ENCODE measurements at regions not wholly inside any gene's neighbourhood (a gene's known extent, or its start where the extent isn't known, plus 50 kb on each side); places are given as distances from the start of the nearest gene placed in this dataset.

DNA sequence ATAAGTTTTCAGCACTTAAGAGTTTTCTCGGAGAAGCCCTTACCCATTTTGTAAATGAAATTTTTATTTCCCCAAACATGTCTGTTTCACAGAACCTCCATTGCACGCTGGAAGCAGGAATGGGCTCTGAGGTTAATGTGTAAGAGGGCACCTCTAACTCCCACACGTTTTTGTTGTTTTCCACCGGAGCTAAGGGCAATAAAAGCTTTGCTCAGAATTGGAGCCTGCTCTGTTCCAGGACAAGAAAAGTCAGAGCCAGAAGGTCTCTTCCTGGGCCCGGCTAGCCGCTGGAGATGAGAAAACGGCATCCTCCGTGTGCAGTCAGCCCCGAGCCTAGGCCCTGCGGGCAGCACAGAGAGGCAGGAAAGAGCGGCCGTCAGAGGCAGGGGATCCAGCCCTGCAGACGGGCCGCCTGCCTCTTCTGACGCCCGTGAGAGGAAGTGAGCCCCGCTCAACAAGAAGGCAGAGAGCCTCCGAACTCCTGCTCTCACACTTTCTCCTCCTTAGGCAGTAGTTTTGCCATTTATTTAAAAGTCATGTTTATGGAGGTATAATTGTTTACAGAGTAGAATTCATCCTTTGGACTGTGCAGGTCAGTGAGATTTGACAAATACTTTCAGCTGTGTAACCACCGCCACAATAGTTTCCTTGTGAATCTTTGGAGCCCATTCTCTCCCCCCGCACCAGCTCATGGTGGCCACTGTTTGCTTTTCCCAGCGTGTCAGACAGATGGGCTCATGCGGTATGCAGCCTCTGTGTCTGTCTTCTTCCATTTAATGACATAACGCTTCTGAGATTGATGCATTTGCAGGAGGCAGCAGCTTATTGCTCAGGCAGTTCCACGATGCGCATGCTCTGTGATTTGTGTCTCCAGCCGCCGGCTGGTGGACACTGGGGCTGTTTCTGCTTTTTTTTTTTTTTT is 117.3 kb downstream of the GALR1 start:
- TF ChIP-seq, protein P1, sequence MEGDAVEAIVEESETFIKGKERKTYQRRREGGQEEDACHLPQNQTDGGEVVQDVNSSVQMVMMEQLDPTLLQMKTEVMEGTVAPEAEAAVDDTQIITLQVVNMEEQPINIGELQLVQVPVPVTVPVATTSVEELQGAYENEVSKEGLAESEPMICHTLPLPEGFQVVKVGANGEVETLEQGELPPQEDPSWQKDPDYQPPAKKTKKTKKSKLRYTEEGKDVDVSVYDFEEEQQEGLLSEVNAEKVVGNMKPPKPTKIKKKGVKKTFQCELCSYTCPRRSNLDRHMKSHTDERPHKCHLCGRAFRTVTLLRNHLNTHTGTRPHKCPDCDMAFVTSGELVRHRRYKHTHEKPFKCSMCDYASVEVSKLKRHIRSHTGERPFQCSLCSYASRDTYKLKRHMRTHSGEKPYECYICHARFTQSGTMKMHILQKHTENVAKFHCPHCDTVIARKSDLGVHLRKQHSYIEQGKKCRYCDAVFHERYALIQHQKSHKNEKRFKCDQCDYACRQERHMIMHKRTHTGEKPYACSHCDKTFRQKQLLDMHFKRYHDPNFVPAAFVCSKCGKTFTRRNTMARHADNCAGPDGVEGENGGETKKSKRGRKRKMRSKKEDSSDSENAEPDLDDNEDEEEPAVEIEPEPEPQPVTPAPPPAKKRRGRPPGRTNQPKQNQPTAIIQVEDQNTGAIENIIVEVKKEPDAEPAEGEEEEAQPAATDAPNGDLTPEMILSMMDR (IDR thresholded peaks at IDR 0.05; ENCODE audit: low read depth, low read length) = no peak
- peak; percentile 71 for DNase-seq (ENCODE audit: low read depth, low spot score)
- in situ Hi-C loops (cut with HindIII; ENCODE audit: low sequenced_read_pairs) = no loop called here
- peak overlapping the region; percentile 14 for H3K4me3 ChIP-seq (ENCODE audit: low read depth, low read length)

DNA sequence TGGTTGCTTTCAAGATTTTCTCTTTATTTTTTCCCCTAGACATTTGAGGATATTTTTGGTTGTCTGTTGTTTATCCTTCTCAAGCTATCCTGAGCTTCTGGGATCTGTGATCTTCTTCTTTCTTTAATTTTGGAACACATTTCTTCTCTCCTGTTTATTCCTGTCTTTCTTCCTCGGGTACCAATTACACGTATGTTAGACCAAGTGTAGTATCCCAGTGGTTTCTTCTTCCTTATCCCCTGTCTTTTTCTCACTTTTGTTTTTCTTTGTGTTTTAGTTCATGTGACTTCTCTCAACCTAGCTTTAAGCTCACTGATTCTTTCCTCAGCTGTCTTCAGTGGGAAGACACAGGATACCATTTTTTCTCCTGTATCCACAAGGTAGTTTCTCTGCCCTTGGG is 120.0 kb downstream of the GALR1 start:
- in situ Hi-C loops (cut with HindIII; ENCODE audit: low sequenced_read_pairs) = no loop called here
- TF ChIP-seq, protein P1 (IDR thresholded peaks at IDR 0.05; ENCODE audit: low read depth, low read length) = no peak
- no peak overlapping the region for H3K4me3 ChIP-seq (ENCODE audit: low read depth, low read length)
- peak; percentile 10 for DNase-seq (ENCODE audit: low read depth, low spot score)

GRCh38 chr18:77373730-77374445 is 124.2 kb downstream of the GALR1 start:
- no peak overlapping the region for H3K4me3 ChIP-seq (ENCODE audit: low read depth, low read length)
- TF ChIP-seq, protein P1 (IDR thresholded peaks at IDR 0.05; ENCODE audit: low read depth, low read length) = no peak
- DNase-seq (ENCODE audit: low read depth, low spot score) = no peak
- in situ Hi-C loops (cut with HindIII; ENCODE audit: low sequenced_read_pairs) = no loop called here

- DNase-seq (ENCODE audit: low read depth, low spot score) = no peak
- TF ChIP-seq, protein P1 (IDR thresholded peaks at IDR 0.05; ENCODE audit: low read depth, low read length) = no peak
- no peak overlapping the region for H3K4me3 ChIP-seq (ENCODE audit: low read depth, low read length)
- in situ Hi-C loops (cut with HindIII; ENCODE audit: low sequenced_read_pairs) = no loop called here
Measured at GRCh38 chr18:77374446-77374805, 124.8 kb downstream of the GALR1 start.

- in situ Hi-C loops (cut with HindIII; ENCODE audit: low sequenced_read_pairs) = no loop called here
- TF ChIP-seq, protein P1 (IDR thresholded peaks at IDR 0.05; ENCODE audit: low read depth, low read length) = no peak
- H3K4me3 ChIP-seq (ENCODE audit: low read depth, low read length) = no peak overlapping the region
- peak; percentile 42 for DNase-seq (ENCODE audit: low read depth, low spot score)
Measured at GRCh38 chr18:77376043-77376732, 126.5 kb downstream of the GALR1 start.

DNA sequence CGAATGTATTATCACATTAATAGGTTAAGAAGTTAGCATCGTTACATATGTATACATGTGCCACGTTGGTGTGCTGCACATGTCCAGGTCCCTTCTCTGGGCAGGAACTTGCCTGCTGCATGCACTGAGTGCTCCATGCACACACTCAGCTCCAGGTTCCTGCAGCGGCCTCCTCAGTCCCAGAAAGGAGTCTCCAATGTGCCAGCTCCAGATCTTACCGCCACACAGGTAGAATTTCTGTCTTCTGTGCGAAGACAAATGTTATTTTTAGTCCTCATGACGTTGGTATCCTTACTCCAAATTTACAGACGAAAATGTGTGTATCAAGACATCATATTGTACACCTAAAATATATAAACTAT is 127.1 kb downstream of the GALR1 start:
- no peak overlapping the region for H3K4me3 ChIP-seq (ENCODE audit: low read depth, low read length)
- TF ChIP-seq, protein P1 (IDR thresholded peaks at IDR 0.05; ENCODE audit: low read depth, low read length) = no peak
- no peak for DNase-seq (ENCODE audit: low read depth, low spot score)
- in situ Hi-C loops (cut with HindIII; ENCODE audit: low sequenced_read_pairs) = no loop called here

Measured in astrocyte of the spinal cord (primary cell).